Activated CD4-positive, CD25-positive, alpha-beta regulatory T cell (primary cell): ENCODE measurements at regions not wholly inside any gene's neighbourhood (a gene's known extent, or its start where the extent isn't known, plus 50 kb on each side); places are given as distances from the start of the nearest gene placed in this dataset.

Source experiments
- DNase-seq, 4 experiments: peaks; one replicate each; lab custom pipeline; 2025; lab: John Stamatoyannopoulos, UW

DNA sequence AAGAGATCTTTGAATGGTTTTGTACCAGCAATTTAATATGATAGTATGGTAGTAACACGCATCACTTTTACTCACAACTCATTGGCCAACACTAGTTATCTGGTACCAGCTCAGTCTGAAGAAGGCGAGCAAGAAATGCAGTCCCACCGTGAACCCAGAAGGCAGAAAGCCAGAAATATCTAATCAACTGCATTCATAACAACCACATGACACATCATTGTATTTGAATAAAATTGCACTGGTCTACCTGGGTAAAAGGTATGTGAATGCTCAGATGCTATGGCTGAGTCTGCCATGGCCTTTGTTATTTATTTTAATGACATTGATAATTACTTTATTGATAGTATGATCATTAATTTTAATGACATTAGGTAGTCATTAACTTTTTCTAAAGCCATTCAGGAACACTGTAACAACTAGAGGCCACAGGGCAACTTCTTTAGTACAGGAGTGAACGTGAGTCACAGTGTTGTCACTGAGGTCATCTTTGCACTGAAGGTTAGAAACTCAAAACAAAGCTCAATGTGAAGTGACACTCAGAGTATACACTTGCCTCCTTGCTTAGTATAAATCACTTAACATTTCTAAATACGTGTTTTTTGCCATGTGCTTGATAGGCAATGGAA lies 475.6 kb upstream of the TNP1 start:
- no peak for DNase-seq

DNA sequence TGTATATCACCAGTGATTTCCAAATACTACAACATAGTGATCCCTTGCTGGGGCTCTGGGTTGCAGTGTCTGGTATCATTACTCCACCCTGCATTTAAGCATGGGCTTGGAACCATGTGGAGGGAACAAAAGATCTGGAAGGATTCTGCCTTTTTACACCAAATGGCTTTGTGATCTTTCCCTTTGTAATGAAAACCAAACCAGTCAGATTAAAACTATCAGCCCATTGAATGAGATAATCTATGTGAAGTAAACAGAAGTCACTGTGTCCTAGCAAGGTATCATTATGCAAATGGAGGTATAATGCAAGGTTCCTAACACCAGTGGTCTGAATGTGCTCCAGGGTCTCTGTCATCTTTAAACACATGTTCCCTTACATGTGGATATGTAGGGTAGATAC lies 474.7 kb upstream of the TNP1 start:
- DNase-seq: no peak

DNA sequence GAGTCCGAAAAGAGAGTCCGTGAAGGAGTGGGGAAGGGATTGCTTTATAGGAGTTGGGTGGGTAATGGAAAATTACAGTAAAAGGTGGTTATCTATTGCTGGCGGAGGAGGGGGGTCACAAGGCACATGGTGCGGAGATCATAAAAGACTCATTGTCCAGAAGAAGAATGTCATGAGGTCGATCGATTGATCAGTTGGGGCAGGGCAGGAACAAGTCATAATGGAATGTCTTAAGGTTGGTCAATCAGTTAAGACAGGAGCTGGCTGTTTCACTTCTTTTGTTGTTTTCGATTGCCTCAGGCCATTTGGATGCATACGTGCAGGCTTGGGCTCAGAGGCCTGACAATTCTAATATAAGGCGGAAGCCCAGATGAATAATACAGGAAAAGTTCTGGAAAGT lies 473.0 kb upstream of the TNP1 start:
- DNase-seq: no peak

DNA sequence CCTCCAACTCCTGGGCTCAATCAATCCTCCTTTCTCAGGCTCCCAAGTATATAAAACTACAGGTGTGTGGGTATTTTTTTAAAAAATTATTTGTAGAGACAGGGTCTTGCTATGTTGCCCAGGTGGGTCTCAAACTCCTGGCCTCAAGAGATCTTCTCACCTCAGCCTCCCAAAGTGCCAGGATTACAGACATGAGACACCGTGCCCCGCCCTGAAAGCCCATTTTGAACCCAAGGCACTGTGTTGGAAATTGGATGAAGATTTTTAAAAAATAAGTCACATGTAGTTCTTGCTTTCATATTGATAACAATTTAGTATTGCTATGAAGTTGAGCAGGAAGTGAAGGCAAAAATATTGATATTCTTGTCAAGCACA lies 472.5 kb upstream of the TNP1 start:
- DNase-seq: no peak

DNA sequence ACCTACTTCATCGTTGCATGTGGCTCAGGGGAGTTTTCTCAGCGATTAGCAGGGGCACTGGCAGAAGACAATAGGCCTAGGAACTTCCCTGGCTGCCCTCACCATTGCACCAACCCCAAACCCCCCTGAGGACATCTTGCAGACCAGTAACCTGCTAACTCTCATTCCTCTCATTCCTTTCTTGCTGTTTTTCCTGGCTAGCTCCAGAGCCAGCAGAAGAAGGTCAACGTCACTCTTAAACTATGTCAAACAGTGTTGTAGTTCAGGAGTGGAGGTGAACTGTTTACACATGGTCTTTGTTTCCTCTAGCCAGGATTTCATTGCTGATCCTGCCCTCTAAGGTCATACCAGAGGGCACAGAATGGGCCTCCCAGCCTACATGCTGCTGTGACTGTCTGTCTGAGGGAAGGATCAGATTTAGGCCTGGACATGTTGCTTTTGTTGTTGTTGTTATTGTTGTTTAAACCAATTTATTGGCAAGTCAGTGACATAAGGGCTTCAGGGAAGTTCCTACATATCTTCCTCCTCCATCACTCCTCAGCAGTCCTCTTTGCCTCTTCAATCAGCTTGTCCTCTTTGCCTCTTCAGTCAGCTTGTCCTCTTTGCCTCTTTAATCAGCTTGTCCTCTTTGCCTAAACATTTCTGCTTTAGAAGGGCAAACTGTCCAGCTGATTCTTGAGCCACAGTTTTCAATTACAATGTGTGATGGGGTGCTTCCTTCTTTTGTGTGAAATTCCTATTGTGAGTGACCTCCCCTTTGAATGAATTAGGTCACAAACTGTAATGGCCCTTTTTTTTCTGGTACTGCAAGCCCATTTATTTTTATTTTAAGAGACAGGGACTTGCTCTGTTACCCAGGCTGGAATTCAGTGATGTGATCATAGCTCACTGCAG lies 471.9 kb upstream of the TNP1 start:
- no peak for DNase-seq

DNA sequence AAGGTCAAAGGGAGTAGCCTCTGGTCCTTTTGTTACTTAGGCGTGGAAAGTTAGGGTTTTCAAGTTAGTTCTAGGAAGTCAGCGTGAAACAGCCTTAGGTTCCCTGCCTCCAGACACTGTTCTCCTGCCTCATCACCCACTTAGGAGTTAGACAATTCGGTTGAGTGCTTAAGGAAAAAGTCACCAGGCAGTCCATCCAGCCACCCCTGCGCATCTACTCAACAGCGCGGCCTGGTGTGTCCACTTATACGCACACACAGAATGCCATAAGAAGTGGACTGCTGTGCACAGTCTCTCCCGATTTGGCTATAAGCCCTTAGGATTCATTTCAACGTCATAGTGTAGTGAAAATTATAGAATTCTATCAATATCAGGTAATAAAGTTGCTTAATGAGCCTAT lies 470.8 kb upstream of the TNP1 start:
- no peak for DNase-seq

DNA sequence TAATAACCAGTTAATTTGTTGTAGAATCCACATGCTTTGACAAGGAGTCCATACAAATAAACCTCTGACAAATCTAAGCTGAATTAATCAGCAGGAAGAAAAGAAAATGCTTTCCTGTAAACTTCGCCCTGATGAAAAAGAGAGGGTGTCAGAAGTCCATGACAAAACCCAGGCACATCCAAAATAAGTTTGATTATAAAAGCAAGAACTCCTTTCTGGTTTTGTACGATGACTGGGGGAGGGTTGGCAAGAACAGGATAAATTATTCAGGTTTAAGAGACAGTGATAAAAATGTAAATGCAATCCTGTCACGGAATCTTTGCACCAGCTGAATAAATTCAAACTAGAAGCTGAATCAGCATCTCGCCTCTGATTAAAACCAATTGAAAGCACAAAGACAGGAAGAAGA lies 469.2 kb upstream of the TNP1 start:
- DNase-seq: no peak

DNA sequence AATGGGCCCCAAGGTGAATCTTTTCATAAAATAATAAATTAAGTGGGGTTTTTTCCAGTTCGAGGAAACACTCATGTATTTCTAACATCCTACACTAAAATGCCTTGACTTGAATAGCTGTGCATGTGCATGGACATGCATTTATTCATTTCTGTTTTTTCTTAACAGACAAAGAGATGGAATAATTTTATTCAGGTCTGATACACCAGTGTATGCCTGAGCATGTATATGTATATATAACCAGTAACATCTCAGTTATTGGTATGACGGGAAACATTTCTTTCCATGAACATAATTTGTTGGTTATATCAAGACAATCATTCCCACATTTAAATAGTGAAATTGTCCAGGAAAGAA lies 468.7 kb upstream of the TNP1 start:
- no peak for DNase-seq

DNA sequence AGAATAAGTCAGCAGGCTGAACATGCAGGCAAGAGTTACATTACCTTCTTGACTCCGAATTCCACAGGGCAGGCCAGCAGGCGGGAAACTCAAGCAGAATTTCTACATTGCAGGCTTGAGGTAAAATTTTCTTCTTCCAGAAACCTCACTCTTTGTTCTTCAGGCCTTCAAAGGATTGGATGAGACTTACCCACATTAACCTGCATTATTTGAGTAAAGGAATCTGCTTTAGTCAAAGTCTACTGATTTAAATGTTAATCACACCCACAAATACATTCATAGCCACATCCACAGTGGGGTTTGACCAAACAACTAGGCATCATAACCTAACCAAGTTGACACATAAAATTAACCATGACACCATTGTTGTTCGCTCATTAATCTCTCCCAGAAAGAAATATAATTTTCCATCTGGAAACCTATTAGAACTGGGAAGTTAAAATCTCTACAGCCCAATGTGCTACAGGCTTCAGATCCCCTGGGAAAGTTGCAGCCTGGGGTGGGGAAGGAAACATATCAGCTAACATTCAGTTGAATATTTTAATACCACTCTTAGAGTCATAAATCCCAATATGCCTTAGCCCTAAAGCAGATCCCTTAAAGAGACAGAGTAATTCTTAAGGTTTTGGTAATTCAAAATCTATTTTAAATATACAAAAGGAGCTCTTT lies 468.2 kb upstream of the TNP1 start:
- no peak for DNase-seq

DNA sequence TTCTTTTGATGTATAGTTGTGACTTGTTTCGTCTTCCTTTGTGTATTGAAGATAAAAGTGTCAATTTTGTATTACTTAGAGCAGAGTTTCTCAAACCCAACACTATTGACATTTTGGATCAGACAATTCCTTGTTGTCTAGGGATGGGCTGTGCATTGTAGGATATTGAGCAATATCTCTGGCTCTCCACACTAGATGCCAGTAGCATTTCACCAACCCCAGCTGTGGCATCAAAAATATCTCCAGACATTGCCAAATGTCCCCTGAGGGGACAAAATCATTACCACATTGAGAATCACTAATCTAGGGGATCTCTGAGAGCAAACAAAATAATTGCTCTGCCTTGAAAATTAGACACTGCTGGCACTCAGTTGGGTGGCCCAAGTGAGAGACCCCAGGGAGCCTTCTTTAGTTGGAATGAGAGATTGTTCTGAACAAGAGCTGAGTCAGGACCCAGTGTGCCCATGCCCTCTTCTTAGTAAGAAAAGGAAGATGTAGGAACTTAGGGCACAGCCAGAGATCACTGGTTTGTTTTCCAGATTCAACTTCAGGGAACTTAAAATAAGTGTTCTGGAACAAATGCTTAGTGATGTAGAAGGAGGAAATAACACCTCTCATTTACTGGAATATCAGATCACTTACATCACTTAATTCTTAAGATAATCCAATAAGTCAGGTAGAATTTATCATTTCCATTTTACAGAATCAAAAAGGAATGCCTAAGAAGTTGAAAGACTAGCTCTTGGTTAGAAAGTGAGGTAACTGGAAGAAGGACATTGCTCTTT lies 466.6 kb upstream of the TNP1 start:
- no peak for DNase-seq

DNA sequence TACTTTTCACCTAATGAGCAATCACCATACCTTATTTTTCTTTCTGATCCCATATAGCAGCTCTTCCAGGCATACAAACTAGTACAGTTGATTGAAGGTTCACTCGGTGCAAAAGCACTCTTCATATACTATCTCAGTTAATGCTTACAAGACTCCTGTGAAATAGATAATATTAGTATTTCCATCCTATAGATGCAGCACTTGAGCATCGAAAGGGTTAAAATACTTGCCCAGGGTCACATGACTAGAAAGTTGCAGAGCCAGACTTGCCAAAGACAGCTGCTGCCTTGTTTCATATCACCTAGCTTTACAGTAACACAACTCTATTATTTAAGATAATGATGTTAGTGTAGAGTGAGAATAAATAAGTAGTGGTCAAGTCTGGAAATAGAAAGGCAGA lies 466.0 kb upstream of the TNP1 start:
- no peak for DNase-seq

DNA sequence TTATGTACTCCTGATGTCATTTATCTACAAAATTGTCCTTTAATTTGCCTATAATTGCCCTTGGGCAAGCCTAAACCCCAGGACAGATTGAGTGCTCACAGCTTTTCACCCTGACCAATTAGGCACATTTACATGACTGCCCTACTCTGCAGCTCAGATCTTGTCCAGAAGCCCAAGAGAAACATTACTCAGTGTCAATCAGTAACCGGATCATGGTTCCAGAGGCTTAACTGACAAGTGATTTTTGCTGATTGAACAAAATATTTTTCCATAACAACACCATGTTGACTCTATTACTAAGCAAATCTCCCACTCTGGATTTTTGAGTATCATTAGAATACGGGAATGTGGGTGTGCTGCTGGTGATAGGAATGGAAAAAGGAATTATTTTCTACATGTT lies 465.4 kb upstream of the TNP1 start:
- no peak for DNase-seq

DNA sequence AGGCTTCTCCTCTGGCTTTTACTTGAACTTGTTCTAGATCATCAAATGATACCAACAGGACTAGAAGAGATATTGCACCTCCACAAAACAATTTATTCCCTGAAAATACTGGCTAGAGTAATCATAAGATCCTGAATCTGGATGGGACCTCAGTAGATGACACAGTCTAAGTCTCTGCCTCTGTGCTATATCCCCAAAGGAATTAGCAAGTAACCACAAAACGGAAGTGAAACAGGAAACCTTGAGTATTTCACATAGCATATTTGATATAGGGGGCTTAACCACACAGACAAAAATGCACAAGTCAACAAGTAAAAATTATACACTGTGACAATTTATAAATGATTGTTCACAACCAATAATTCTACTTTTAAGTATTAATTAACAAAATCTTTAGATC lies 456.9 kb upstream of the TNP1 start:
- DNase-seq: no peak

DNA sequence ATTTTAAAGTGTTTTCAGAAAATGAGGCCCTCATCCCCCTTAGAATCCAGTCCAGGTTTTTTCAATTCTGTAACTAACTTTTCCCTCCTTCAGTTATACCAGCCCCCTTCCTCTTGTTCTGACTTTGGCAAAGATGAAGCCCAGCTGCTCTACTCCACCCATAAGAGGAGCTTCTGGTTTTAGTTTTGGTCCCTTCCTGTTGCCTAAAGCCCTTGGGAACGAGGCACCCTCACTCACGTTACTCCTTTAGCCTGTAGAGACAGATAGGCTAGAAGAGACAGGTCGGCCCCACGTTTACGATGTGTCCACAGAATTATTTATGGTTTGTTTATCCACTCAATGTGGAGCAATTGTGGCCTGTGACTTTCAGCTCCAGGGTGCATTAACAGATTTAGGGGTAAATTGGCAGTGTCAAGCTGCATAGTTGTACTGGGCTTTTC lies 454.2 kb upstream of the TNP1 start:
- no peak for DNase-seq

DNA sequence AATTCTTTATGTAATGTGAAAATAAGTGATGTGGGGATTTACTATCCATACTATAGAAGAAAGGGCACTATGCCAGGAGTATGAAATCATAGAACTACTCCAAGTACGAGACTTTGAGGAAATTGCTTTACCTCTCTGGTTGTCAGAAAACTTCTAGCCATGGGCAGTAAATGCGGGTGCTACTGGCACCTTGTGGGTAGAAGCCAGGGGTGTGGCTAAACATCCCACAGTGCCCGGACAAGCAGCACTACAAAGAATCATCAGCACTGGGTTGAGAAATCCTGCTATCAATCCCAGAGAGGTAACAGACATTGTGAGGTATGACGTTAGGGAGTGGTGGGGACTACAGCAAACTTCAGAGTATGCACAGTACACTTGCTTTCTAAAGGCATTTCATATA lies 453.5 kb upstream of the TNP1 start:
- no peak for DNase-seq

DNA sequence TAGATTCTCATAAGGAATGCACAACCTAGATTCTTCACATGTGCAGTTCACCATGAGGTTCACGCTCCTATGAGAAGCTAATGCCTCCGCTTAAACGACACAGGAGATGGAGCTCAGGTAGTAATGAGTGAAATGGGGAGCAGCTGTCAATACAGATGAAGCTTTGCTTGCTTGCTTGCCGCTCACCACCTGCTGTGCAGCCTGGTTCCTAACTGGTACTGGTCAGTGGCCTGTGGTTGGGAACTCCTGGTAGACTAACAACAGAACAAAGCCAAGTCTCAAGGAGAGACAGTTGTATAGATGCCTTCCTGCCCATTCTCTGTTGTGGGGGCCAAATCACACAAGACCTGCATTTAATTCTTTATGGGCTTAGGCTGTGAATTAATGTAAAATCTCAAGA lies 449.2 kb upstream of the TNP1 start:
- no peak for DNase-seq

DNA sequence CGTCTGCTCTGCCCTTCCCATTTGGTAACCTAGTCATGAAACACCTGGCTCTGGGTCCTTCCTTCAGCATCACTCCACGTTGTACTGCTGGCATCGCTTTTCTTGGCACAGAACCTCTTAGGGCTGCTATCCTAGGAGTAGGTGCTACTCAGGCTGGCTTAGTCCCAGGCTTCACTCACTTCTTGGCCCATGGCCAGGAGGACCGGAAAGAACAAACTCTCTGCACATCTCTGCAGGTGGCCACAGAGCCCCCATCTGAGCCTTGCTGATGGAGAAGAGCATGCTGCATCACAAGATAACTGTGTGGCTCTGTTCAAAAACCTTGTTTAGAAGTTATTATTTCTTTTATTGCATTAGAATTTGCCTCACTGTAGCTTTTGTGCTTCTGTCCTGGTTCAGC lies 447.2 kb upstream of the TNP1 start:
- no peak for DNase-seq

DNA sequence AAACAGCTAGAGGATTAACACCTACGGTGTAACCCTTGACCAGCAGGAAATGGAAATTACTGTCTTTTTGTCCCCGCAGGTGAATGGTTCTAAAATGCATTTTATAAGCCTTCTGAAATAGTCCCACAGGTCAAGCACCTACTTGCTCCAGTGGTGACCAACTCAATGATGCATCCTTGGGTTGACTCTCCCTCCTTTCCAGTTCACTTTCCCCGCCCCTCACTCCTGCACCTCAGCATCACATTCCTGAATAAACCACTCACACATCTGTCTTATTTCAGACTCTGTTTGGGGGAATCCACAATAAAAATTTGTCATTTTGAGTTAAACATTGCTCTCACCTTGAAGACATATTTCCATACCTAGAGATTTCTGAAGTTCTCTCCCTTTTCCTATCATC lies 446.0 kb upstream of the TNP1 start:
- DNase-seq: no peak

DNA sequence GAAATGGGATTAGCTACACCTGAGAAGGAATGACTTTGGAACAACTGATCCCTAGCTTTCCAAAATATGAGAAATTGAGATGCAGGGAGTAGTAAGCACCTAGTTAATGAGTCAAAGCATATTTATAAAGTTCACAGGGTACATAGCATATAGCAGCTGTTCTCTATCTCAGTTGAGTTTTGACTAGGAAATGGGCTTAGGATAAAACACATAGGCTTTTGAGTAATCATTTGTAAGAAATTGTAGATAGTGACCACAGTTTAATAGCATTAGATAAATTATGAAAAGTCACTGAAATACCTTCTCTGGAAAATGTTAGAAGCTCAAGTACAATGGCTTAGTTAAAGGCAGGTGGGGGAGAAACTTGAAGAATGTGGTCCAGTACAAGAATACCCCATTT lies 444.7 kb upstream of the TNP1 start:
- DNase-seq: no peak

DNA sequence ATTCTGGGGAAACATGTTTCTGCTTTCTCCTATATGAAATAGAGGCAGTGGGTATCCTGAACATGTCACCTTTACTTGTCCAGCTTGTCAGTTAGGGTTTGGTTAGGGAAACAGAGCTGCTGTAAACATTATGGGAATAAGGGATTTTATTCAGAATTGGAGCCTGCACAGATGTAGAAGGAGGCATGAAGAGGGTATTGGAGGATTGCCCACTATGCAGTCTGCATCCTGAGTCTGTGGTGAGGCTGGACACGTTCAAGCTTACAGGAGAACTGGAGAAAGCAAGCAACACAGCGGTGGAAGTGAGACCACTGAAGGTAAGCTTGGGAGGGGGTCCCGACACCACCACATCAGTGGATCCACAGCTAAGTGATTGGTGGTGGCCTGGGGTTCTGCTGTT lies 443.0 kb upstream of the TNP1 start:
- DNase-seq: no peak

DNA sequence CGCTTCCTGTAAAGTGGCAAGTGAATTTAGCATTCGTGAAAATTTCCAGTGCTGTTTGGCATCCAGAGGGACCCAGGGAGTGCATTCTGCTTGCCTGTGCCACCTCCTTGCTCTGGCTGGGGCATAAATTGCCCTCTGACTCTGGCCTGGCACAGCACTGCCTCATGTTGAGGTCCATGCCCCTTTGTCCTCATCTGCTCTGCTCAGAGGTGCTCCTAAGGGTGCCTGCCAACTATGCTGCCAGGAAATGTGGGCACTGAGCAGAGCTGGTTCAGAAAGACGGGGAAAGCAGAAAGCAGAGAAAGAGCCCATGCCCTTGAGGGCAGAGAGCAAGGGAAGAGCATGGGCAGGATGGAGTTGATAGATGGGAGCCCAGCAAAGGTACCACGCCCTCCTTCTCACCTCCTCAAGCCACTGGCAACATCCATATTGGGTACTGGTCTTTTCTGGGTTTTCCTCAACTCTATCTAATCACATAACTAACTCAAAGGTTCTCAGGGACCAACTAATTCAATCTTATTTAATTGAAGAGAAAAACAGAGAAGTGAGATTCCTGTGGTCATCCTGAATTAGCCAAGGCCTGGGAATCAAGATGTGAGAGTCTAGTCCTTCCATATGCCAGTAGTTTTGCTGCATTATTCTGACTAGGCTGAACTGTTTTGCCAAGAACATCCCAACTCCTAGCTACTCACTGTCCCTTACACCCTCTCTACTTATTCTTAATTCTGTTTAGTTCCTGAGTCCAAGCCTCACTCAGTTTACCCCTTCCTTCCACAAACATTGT lies 441.5 kb upstream of the TNP1 start:
- no peak for DNase-seq

DNA sequence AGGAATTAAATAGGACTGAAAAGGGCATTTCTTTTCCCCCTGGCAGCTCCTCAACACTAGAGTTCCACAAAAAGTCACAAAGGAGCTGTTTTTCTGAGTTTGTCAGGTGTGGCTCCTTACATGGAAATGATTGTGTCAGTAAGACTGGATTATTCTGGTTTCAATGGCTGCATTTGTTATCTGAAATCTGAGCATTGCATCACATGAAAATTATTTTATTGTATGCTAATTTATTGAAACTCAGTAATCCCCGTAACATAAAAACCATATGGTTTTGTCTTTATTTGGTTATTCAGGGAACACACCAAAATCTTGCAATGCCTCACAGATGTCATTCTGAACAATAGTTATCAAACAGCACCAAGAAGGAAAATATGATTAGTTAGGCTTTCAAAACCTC lies 439.7 kb upstream of the TNP1 start:
- no peak for DNase-seq
